ENCODE measurements at regions not wholly inside any gene's neighbourhood (a gene's known extent, or its start where the extent isn't known, plus 50 kb on each side); places are given as distances from the start of the nearest gene placed in this dataset.
"Not testable (repeated sequence)": the region's sequence is repeated elsewhere in the genome, so short reads cannot be mapped to it uniquely, and the experiment has no call there.

GRCh38 chr3:733313-733712 is 359.5 kb upstream of the CNTN6 start:
- H3K9me3 ChIP-seq (ENCODE audit: control insufficient read depth in 1 of 2, low read length in 2 of 2): no peaks in the 10 kb centered on the region
- H3K36me3 ChIP-seq (ENCODE audit: control insufficient read depth in 1 of 2, insufficient read depth in 2 of 2, low read length in 2 of 2): no peaks in the 10 kb centered on the region
- no peaks in the 10 kb centered on the region for H3K27me3 ChIP-seq (ENCODE audit: low read depth, low read length)
- no peaks in the 10 kb centered on the region for H3K4me1 ChIP-seq (ENCODE audit: control insufficient read depth in 1 of 2, insufficient read depth in 2 of 2, low read length in 2 of 2)
- no peak overlapping the region for H3K27ac ChIP-seq (ENCODE audit: low read length)
- no peak overlapping the region for H3K4me3 ChIP-seq (ENCODE audit: low read depth in 1 of 2, low read length in 2 of 2)

DNA sequence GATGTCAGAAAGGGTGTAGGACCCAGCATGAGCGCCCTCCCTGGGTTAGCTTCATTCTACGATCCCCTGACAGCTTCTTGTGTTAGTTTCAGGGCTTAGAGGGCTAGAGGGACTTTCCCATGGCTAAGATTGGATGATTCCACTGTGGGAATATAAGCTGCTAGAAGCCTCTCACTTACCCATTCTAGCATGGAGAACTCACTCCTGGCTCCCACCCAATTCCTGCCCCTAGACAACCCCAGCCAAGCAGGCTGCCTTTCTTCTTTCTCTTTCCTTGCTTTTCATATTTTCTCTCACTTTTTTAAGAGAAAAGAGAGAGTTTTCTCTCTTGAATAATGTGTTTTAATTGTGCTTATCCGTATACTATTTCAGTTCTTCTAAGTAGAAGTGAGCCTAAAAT is 335.1 kb upstream of the CNTN6 start:
- no peak overlapping the region for H3K27ac ChIP-seq (ENCODE audit: low read length)

DNA sequence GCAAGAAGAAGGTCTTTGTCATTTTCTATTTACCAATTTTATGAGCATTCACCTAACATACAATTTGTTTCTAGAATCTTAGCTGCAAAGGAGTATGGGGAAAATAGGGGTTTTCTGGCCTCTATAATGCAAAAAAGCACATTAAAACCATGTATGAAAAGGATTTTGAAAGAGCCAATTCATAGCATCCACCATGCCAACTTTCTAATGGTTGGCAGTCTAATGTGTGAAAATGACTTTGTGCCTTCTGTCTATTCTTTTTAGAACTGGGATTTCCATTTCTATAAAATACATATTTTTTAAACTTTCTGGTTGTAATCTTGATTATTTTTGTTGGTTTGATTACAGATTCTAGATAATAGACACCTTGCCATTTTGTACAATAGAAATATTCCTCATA is 333.7 kb upstream of the CNTN6 start:
- Histone ChIP-seq H3K9me3 (ENCODE audit: control insufficient read depth in 1 of 2, low read length in 2 of 2) (no peaks in the 10 kb centered on the region), H3K36me3 (ENCODE audit: control insufficient read depth in 1 of 2, insufficient read depth in 2 of 2, low read length in 2 of 2) (no peaks in the 10 kb centered on the region), H3K27ac (ENCODE audit: low read length) (no peak overlapping the region), H3K27me3 (ENCODE audit: low read depth, low read length) (no peaks in the 10 kb centered on the region), H3K4me1 (ENCODE audit: control insufficient read depth in 1 of 2, insufficient read depth in 2 of 2, low read length in 2 of 2) (no peaks in the 10 kb centered on the region), H3K4me3 (ENCODE audit: low read depth in 1 of 2, low read length in 2 of 2) (no peak overlapping the region)

More for the DNA sequence above, 335.1 kb upstream of the CNTN6 start:
- Histone ChIP-seq H3K4me3 (ENCODE audit: low read depth in 1 of 2, low read length in 2 of 2) (no peak overlapping the region), H3K36me3 (ENCODE audit: control insufficient read depth in 1 of 2, insufficient read depth in 2 of 2, low read length in 2 of 2) (no peaks in the 10 kb centered on the region), H3K4me1 (ENCODE audit: control insufficient read depth in 1 of 2, insufficient read depth in 2 of 2, low read length in 2 of 2) (no peaks in the 10 kb centered on the region), H3K9me3 (ENCODE audit: control insufficient read depth in 1 of 2, low read length in 2 of 2) (no peaks in the 10 kb centered on the region), H3K27me3 (ENCODE audit: low read depth, low read length) (no peaks in the 10 kb centered on the region)

DNA sequence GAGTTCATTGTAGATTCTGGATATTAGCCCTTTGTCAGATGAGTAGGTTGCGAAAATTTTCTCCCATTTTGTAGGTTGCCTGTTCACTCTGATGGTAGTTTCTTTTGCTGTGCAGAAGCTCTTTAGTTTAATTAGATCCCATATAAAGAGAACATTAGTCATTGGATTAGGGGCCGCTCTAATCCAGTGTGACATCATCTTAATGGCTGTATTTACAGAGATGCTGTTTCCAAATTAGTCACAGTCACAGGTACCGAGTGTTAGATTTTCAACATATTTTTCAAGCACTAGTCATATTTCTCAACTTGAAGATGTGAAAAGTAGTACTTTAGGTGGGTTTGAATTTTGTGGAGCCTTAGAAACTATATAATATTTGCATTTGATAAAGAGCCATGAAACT is 319.4 kb upstream of the CNTN6 start:
- not testable (repeated sequence) for H3K27me3 ChIP-seq (ENCODE audit: low read depth, low read length); H3K9me3 ChIP-seq (ENCODE audit: control insufficient read depth in 1 of 2, low read length in 2 of 2); H3K27ac ChIP-seq (ENCODE audit: low read length); H3K4me3 ChIP-seq (ENCODE audit: low read depth in 1 of 2, low read length in 2 of 2); H3K36me3 ChIP-seq (ENCODE audit: control insufficient read depth in 1 of 2, insufficient read depth in 2 of 2, low read length in 2 of 2); H3K4me1 ChIP-seq (ENCODE audit: control insufficient read depth in 1 of 2, insufficient read depth in 2 of 2, low read length in 2 of 2)

- Histone ChIP-seq H3K4me1 (ENCODE audit: control insufficient read depth in 1 of 2, insufficient read depth in 2 of 2, low read length in 2 of 2) (no peaks in the 10 kb centered on the region), H3K9me3 (ENCODE audit: control insufficient read depth in 1 of 2, low read length in 2 of 2) (no peaks in the 10 kb centered on the region), H3K36me3 (ENCODE audit: control insufficient read depth in 1 of 2, insufficient read depth in 2 of 2, low read length in 2 of 2) (no peaks in the 10 kb centered on the region), H3K27me3 (ENCODE audit: low read depth, low read length) (no peaks in the 10 kb centered on the region), H3K4me3 (ENCODE audit: low read depth in 1 of 2, low read length in 2 of 2) (no peak overlapping the region), H3K27ac (ENCODE audit: low read length) (no peak overlapping the region)
Measured at GRCh38 chr3:775178-775880, 317.5 kb upstream of the CNTN6 start.

DNA sequence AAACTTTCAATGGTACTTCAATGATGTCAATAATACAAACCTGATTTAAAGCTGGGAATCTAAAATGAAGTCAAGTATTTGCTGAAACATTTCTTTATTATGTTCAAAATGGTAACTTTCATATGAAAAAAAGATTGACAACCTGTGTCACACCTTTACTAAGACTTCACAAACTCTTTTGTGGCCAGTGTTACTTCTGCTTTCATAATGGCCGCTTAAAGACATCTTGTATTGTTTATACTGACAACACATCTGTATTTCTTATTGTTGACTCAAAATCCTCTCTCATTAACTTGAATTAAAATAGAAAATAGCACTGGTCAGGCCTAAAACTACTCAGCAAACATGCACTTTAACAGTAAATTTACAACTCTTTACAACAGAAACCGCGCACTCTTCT is 312.3 kb upstream of the CNTN6 start:
- Histone ChIP-seq H3K4me1 (ENCODE audit: control insufficient read depth in 1 of 2, insufficient read depth in 2 of 2, low read length in 2 of 2) (no peaks in the 10 kb centered on the region), H3K27me3 (ENCODE audit: low read depth, low read length) (no peaks in the 10 kb centered on the region), H3K27ac (ENCODE audit: low read length) (no peak overlapping the region), H3K9me3 (ENCODE audit: control insufficient read depth in 1 of 2, low read length in 2 of 2) (peaks cover 0 to 2% of the 10 kb centered on the region in 2 donors), H3K4me3 (ENCODE audit: low read depth in 1 of 2, low read length in 2 of 2) (no peak overlapping the region), H3K36me3 (ENCODE audit: control insufficient read depth in 1 of 2, insufficient read depth in 2 of 2, low read length in 2 of 2) (no peaks in the 10 kb centered on the region)

GRCh38 chr3:791442-791841 is 301.4 kb upstream of the CNTN6 start:
- H3K36me3 ChIP-seq (ENCODE audit: control insufficient read depth in 1 of 2, insufficient read depth in 2 of 2, low read length in 2 of 2): no peaks in the 10 kb centered on the region
- no peak overlapping the region for H3K27ac ChIP-seq (ENCODE audit: low read length)
- no peak overlapping the region for H3K4me3 ChIP-seq (ENCODE audit: low read depth in 1 of 2, low read length in 2 of 2)
- H3K9me3 ChIP-seq (ENCODE audit: control insufficient read depth in 1 of 2, low read length in 2 of 2): no peaks in the 10 kb centered on the region
- H3K27me3 ChIP-seq (ENCODE audit: low read depth, low read length): no peaks in the 10 kb centered on the region
- no peaks in the 10 kb centered on the region for H3K4me1 ChIP-seq (ENCODE audit: control insufficient read depth in 1 of 2, insufficient read depth in 2 of 2, low read length in 2 of 2)

DNA sequence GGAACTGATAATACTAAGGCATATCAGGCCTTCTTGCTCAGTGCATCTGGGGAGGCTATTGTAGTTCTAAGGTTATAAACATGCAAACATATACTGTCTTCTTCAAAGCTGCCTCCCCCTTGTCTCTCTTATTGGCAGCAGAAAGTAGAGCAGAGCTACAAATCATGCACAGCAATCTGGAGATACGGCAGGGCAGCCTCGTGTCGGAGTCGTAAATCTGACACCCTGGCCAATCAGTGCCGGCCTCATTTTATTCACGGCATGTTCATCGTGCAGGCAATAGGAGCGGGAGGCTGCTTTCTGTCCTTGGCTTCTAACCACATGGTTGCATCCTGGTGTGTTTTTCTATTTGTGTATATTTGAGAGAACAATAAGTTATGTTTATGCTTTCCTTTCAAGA is 300.2 kb upstream of the CNTN6 start:
- H3K27ac ChIP-seq (ENCODE audit: low read length): no peak overlapping the region
- no peaks in the 10 kb centered on the region for H3K27me3 ChIP-seq (ENCODE audit: low read depth, low read length)
- no peaks in the 10 kb centered on the region for H3K9me3 ChIP-seq (ENCODE audit: control insufficient read depth in 1 of 2, low read length in 2 of 2)
- no peaks in the 10 kb centered on the region for H3K36me3 ChIP-seq (ENCODE audit: control insufficient read depth in 1 of 2, insufficient read depth in 2 of 2, low read length in 2 of 2)
- H3K4me3 ChIP-seq (ENCODE audit: low read depth in 1 of 2, low read length in 2 of 2): no peak overlapping the region
- no peaks in the 10 kb centered on the region for H3K4me1 ChIP-seq (ENCODE audit: control insufficient read depth in 1 of 2, insufficient read depth in 2 of 2, low read length in 2 of 2)

GRCh38 chr3:804211-804610 is 288.6 kb upstream of the CNTN6 start:
- Histone ChIP-seq H3K27ac (ENCODE audit: low read length) (no peak overlapping the region), H3K36me3 (ENCODE audit: control insufficient read depth in 1 of 2, insufficient read depth in 2 of 2, low read length in 2 of 2) (no peaks in the 10 kb centered on the region), H3K4me1 (ENCODE audit: control insufficient read depth in 1 of 2, insufficient read depth in 2 of 2, low read length in 2 of 2) (no peaks in the 10 kb centered on the region), H3K27me3 (ENCODE audit: low read depth, low read length) (no peaks in the 10 kb centered on the region), H3K4me3 (ENCODE audit: low read depth in 1 of 2, low read length in 2 of 2) (no peak overlapping the region), H3K9me3 (ENCODE audit: control insufficient read depth in 1 of 2, low read length in 2 of 2) (no peaks in the 10 kb centered on the region)

GRCh38 chr3:805326-805725 is 287.5 kb upstream of the CNTN6 start:
- no peaks in the 10 kb centered on the region for H3K27me3 ChIP-seq (ENCODE audit: low read depth, low read length)
- no peak overlapping the region for H3K4me3 ChIP-seq (ENCODE audit: low read depth in 1 of 2, low read length in 2 of 2)
- H3K4me1 ChIP-seq (ENCODE audit: control insufficient read depth in 1 of 2, insufficient read depth in 2 of 2, low read length in 2 of 2): no peaks in the 10 kb centered on the region
- H3K9me3 ChIP-seq (ENCODE audit: control insufficient read depth in 1 of 2, low read length in 2 of 2): no peaks in the 10 kb centered on the region
- no peak overlapping the region for H3K27ac ChIP-seq (ENCODE audit: low read length)
- no peaks in the 10 kb centered on the region for H3K36me3 ChIP-seq (ENCODE audit: control insufficient read depth in 1 of 2, insufficient read depth in 2 of 2, low read length in 2 of 2)

- Histone ChIP-seq H3K9me3 (ENCODE audit: control insufficient read depth in 1 of 2, low read length in 2 of 2) (no peaks in the 10 kb centered on the region), H3K4me3 (ENCODE audit: low read depth in 1 of 2, low read length in 2 of 2) (no peak overlapping the region), H3K4me1 (ENCODE audit: control insufficient read depth in 1 of 2, insufficient read depth in 2 of 2, low read length in 2 of 2) (no peaks in the 10 kb centered on the region), H3K27ac (ENCODE audit: low read length) (no peak overlapping the region), H3K27me3 (ENCODE audit: low read depth, low read length) (no peaks in the 10 kb centered on the region), H3K36me3 (ENCODE audit: control insufficient read depth in 1 of 2, insufficient read depth in 2 of 2, low read length in 2 of 2) (no peaks in the 10 kb centered on the region)
Measured at GRCh38 chr3:806006-806405, 286.8 kb upstream of the CNTN6 start.

DNA sequence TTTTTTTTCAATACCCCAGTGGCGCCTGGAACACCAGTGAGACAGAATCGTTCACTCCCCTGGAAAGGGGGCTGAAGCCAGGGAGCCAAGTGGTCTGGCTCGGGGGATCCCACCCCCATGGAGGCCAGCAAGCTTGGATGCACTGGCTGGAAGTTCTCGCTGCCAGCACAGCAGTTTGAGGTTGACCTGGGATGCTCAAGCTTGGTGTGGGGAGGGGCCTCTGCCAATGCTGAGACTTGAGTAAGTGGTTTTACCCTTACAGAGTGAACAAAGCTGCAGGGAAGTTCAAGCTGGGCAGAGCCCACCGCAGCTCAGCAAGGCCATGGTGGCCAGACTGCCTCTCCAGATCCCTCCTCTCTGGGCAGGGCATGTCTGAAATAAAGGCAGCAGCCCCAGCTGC is 276.2 kb upstream of the CNTN6 start:
- Histone ChIP-seq H3K36me3 (ENCODE audit: control insufficient read depth in 1 of 2, insufficient read depth in 2 of 2, low read length in 2 of 2) (no peaks in the 10 kb centered on the region), H3K4me1 (ENCODE audit: control insufficient read depth in 1 of 2, insufficient read depth in 2 of 2, low read length in 2 of 2) (no peaks in the 10 kb centered on the region), H3K4me3 (ENCODE audit: low read depth in 1 of 2, low read length in 2 of 2) (no peak overlapping the region), H3K27ac (ENCODE audit: low read length) (no peak overlapping the region), H3K27me3 (ENCODE audit: low read depth, low read length) (no peaks in the 10 kb centered on the region), H3K9me3 (ENCODE audit: control insufficient read depth in 1 of 2, low read length in 2 of 2) (peaks cover 0 to 11% of the 10 kb centered on the region in 2 donors)

All from muscle layer of duodenum (tissue), 2 donors.